H1 (cell line): ENCODE measurements at regions not wholly inside any gene's neighbourhood (a gene's known extent, or its start where the extent isn't known, plus 50 kb on each side); places are given as distances from the start of the nearest gene placed in this dataset.

ENCODE experiments used
- CTCF ChIA-PET: fragments of 300-600 bp; sonication (Branson Sonifier 250); formaldehyde crosslinking; loops from one replicate; lab custom pipeline; 2021; ENCODE audit not compliant: partially characterized antibody; lab: Charles Lee
- POLR2A ChIA-PET: fragments of 300-600 bp; sonication (Branson Sonifier 250); formaldehyde crosslinking; loops from one replicate; lab custom pipeline; 2021; ENCODE audit warnings: inconsistent platforms; ENCODE audit not compliant: partially characterized antibody; lab: Charles Lee
- DNase-seq, 2 experiments: peaks; one replicate each; pipeline versions ENCODE4 v3.0.0 to v3.0.0-alpha.2; 2010 to 2022; ENCODE audit warnings: low spot score in 2 of 2, low read depth in 1 of 2, mixed read lengths in 1 of 2
- FAIRE-seq: peaks from 2 replicates; lab custom pipeline; 2011; peaks lifted over from hg19 to GRCh38; lab: Jason Lieb, UNC
- H2AFZ ChIP-seq: 2 replicates; pipeline ENCODE4 v1.8.1; 2012; ENCODE audit warnings: low read length, inconsistent platforms
- H2AK5ac ChIP-seq: 2 replicates; pipeline ENCODE4 v1.6.1; 2013; ENCODE audit warnings: low read depth, low read length
- H2BK120ac ChIP-seq: replicated peaks from 2 replicates; pipeline ENCODE3; 2013; ENCODE audit warnings: low read depth, low read length, inconsistent platforms
- H2BK12ac ChIP-seq: 2 replicates; pipeline ENCODE4 v1.6.1; 2013; ENCODE audit warnings: low read depth, low read length
- H2BK15ac ChIP-seq: 2 replicates; pipeline ENCODE4 v1.6.1; 2013; ENCODE audit warnings: low read length
- H2BK20ac ChIP-seq: 2 replicates; pipeline ENCODE4 v1.6.1; 2013; ENCODE audit warnings: low read length
- H2BK5ac ChIP-seq: 2 replicates; pipeline ENCODE4 v1.6.1; 2013; ENCODE audit warnings: low read depth, low read length
- H3K14ac ChIP-seq: 2 replicates; pipeline ENCODE4 v1.6.1; 2013; ENCODE audit warnings: inconsistent platforms; ENCODE audit not compliant: insufficient read length
- H3K18ac ChIP-seq: 2 replicates; pipeline ENCODE4 v1.6.1; 2013; ENCODE audit warnings: low read length; ENCODE audit errors: extremely low read depth
- H3K23ac ChIP-seq: 2 replicates; pipeline ENCODE4 v1.6.1; 2013; ENCODE audit warnings: inconsistent platforms; ENCODE audit not compliant: insufficient read length
- H3K23me2 ChIP-seq: 2 replicates; pipeline ENCODE4 v1.6.1; 2013; ENCODE audit warnings: low read depth, low read length
- H3K27ac ChIP-seq: 2 replicates; pipeline ENCODE4 v1.6.1; 2011; ENCODE audit warnings: low read depth, low read length, inconsistent platforms
- H3K27me3 ChIP-seq, 4 experiments: replicated peaks in 1 of 4; 1 replicate in 1 of 4; 2 replicates in 3 of 4; pipeline versions ENCODE4 v1.6.1 to v1.8.1; 2011 to 2013; ENCODE audit warnings: low read length in 3 of 4, mild to moderate bottlenecking in 3 of 4, inconsistent platforms in 2 of 4, mixed read lengths in 2 of 4, moderate library complexity in 1 of 4; ENCODE audit not compliant: control insufficient read depth in 3 of 4, insufficient read depth in 3 of 4; ENCODE audit errors: extremely low read depth in 1 of 4
- H3K36me3 ChIP-seq, 4 experiments: 2 replicates each; pipeline versions ENCODE4 v1.6.1 to v1.8.1; 2011 to 2013; ENCODE audit warnings: mild to moderate bottlenecking in 4 of 4, low read length in 3 of 4, moderate library complexity in 2 of 4, control low read depth in 1 of 4, inconsistent platforms in 1 of 4; ENCODE audit not compliant: insufficient read depth in 4 of 4, control insufficient read depth in 2 of 4
- H3K4ac ChIP-seq: replicated peaks from 2 replicates; pipeline ENCODE3; 2013; ENCODE audit warnings: low read length, low read depth, mixed read lengths, inconsistent platforms; ENCODE audit not compliant: insufficient read length
- H3K4me1 ChIP-seq, 4 experiments: replicated peaks in 1 of 4; 1 replicate in 1 of 4; 2 replicates in 3 of 4; pipeline versions ENCODE4 v1.6.1 to v1.8.1; 2011 to 2013; ENCODE audit warnings: low read length in 3 of 4, inconsistent platforms in 2 of 4, mixed read lengths in 1 of 4; ENCODE audit not compliant: insufficient read depth in 4 of 4, control insufficient read depth in 3 of 4
- H3K4me2 ChIP-seq, 2 experiments: 2 replicates each; pipeline versions ENCODE4 v1.6.1 to v1.8.1; 2011 to 2013; ENCODE audit warnings: low read depth in 2 of 2, low read length in 2 of 2, control low read depth in 1 of 2, inconsistent platforms in 1 of 2, mild to moderate bottlenecking in 1 of 2; ENCODE audit not compliant: insufficient read depth in 1 of 2
- H3K4me3 ChIP-seq, 4 experiments: fragments of 200-600, 300-600 bp in 1 of 4; sonication (generic), shearing (Covaris generic), sonication (Bioruptor Twin) in 1 of 4; 2 replicates each; pipeline versions ENCODE4 v1.5.1 to v1.8.1; 2011 to 2016; ENCODE audit warnings: low read length in 4 of 4, low read depth in 3 of 4, control low read depth in 2 of 4, inconsistent platforms in 2 of 4, mild to moderate bottlenecking in 2 of 4, mixed read lengths in 1 of 4, moderate library complexity in 1 of 4; ENCODE audit not compliant: insufficient read depth in 2 of 4; ENCODE audit errors: extremely low read depth in 1 of 4
- H3K56ac ChIP-seq: replicated peaks from 2 replicates; pipeline ENCODE3; 2013; ENCODE audit warnings: low read depth, mild to moderate bottlenecking, mixed read lengths, low read length, inconsistent platforms; ENCODE audit not compliant: insufficient read length
- H3K79me1 ChIP-seq: 2 replicates; pipeline ENCODE4 v1.6.1; 2013; ENCODE audit warnings: low read depth, low read length, control low read depth
- H3K79me2 ChIP-seq, 2 experiments: 2 replicates each; pipeline versions ENCODE4 v1.6.1 to v1.8.1; 2012 to 2013; ENCODE audit warnings: low read length in 2 of 2, mild to moderate bottlenecking in 2 of 2, inconsistent platforms in 1 of 2; ENCODE audit not compliant: insufficient read depth in 2 of 2, control insufficient read depth in 1 of 2
- H3K9ac ChIP-seq, 4 experiments: replicated peaks in 1 of 4; 1 replicate in 1 of 4; 2 replicates in 3 of 4; pipeline versions ENCODE4 v1.6.1 to v1.8.1; 2011 to 2013; ENCODE audit warnings: low read depth in 3 of 4, low read length in 3 of 4, control low read depth in 2 of 4, mild to moderate bottlenecking in 2 of 4, moderate library complexity in 2 of 4, inconsistent platforms in 1 of 4; ENCODE audit errors: extremely low read depth in 1 of 4
- H3K9me3 ChIP-seq, 2 experiments: 2 replicates each; pipeline versions ENCODE4 v1.6.1 to v1.8.1; 2012 to 2013; ENCODE audit warnings: mild to moderate bottlenecking in 2 of 2, moderate library complexity in 2 of 2, control low read depth in 1 of 2, inconsistent platforms in 1 of 2, low read depth in 1 of 2, low read length in 1 of 2, mixed read lengths in 1 of 2; ENCODE audit not compliant: insufficient read depth in 2 of 2
- H4K20me1 ChIP-seq, 2 experiments: replicated peaks in 1 of 2; 2 replicates each; pipeline versions ENCODE3 to v1.8.1; 2011 to 2013; ENCODE audit warnings: inconsistent platforms in 2 of 2, low read length in 2 of 2, mild to moderate bottlenecking in 1 of 2; ENCODE audit not compliant: insufficient read depth in 2 of 2, control insufficient read depth in 1 of 2
- H4K5ac ChIP-seq: 2 replicates; pipeline ENCODE4 v1.6.1; 2013; ENCODE audit warnings: low read length, low read depth, mixed read lengths, inconsistent platforms; ENCODE audit not compliant: insufficient read length
- H4K8ac ChIP-seq: 2 replicates; pipeline ENCODE4 v1.8.0; 2013; ENCODE audit warnings: mild to moderate bottlenecking, moderate library complexity, low read length, inconsistent platforms; ENCODE audit not compliant: insufficient read depth; ENCODE audit errors: extremely low read depth
- H4K91ac ChIP-seq: replicated peaks from 2 replicates; pipeline ENCODE3; 2013; ENCODE audit warnings: low read length, mixed read lengths, inconsistent platforms; ENCODE audit not compliant: insufficient read length
- BCL11A ChIP-seq, 2 experiments: IDR thresholded peaks; one replicate each; pipeline ENCODE4 v1.6.1; 2011; ENCODE audit warnings: low read depth in 2 of 2, low read length in 2 of 2, mild to moderate bottlenecking in 2 of 2
- JUND ChIP-seq: IDR thresholded peaks from 2 replicates; pipeline ENCODE4 v1.6.1; 2011; ENCODE audit warnings: mild to moderate bottlenecking, improper control_type of control experiment, low read length
- KDM1A ChIP-seq: fragments of 200-600, 300-600 bp; sonication (generic); IDR thresholded peaks from 2 replicates; pipeline ENCODE4 v1.7.1; 2016; ENCODE audit warnings: mild to moderate bottlenecking, low read length, borderline replicate concordance
- MAFK ChIP-seq: IDR thresholded peaks from 2 replicates; pipeline ENCODE4 v1.6.1; 2012; ENCODE audit warnings: low read depth, mild to moderate bottlenecking, improper control_type of control experiment, low read length
- POLR2AphosphoS5 ChIP-seq: IDR thresholded peaks from 2 replicates; pipeline ENCODE4 v1.6.1; 2011; ENCODE audit warnings: low read depth, low read length
- SIX5 ChIP-seq: IDR thresholded peaks from 2 replicates; pipeline ENCODE4 v1.6.1; 2011; ENCODE audit warnings: mild to moderate bottlenecking, low read depth, low read length
- TEAD4 ChIP-seq: IDR thresholded peaks from 2 replicates; pipeline ENCODE4 v1.6.1; 2012; ENCODE audit warnings: low read depth, low read length, inconsistent platforms, mixed read lengths
- ZNF274 ChIP-seq: IDR thresholded peaks from 2 replicates; pipeline ENCODE4 v1.7.0; 2012; ENCODE audit warnings: low read length, borderline replicate concordance; ENCODE audit errors: extremely low read depth
- WGBS, 2 experiments: shearing (Covaris generic) in 1 of 2; methylation state at CpG; one replicate each; pipeline versions ENCODE4 v1.1.6 to v1.1.7; 2013 to 2015; ENCODE audit warnings: low lambda C conversion rate in 2 of 2, mixed read lengths in 2 of 2, inconsistent platforms in 1 of 2, low coverage in 1 of 2, missing lambda C conversion rate in 1 of 2; ENCODE audit not compliant: insufficient replicate concordance in 2 of 2, insufficient coverage in 1 of 2, insufficient read length in 1 of 2; ENCODE audit errors: extremely low coverage in 1 of 2, missing lambda C conversion rate in 1 of 2; 5-methylcytosine and 5-hydroxymethylcytosine counted together
- TF ChIP-seq, protein P1 (sequence below): IDR thresholded peaks from 2 replicates; pipeline ENCODE4 v1.6.1; 2012; ENCODE audit warnings: low read length, inconsistent platforms
- TF ChIP-seq, protein P2 (sequence below): IDR thresholded peaks from 2 replicates; pipeline ENCODE4 v1.6.1; 2011; ENCODE audit warnings: low read depth, mild to moderate bottlenecking, low read length; ENCODE audit not compliant: insufficient read depth

DNA sequence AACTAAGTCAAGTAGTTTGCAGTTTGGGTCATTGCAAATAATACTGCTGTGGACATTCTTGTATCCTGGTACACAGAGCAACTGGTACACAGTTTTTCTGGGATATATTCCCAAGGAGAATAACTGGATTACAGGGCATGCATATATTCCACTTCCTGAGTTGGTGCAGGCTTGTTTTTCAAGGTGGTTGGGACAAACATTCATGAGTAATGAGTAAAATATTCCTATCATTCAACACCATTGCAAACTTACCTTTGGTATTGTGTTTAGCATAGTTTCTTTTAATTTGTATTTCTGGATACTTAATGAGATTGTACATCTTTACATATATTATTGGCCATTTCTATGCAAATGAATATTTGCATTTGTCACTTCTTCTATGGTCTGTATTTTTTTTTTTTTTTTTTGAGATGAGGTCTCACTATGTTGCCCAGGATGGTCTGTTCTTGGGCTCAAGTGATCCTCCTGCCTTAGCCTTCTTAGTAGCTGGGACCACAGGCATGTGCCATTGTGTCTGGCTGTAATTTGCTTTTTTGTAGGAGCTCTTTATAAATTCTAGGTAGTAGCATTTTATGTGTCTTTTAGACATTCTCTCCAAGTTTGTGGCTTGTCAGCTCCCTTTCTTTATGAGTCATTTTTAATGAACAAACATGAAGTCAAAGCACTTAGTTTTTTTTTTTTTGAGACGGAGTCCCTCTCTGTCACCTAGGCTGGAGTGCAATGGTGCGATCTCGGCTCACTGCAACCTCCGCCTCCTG is 158.7 kb downstream of the SOX4 start:
- Histone ChIP-seq H4K91ac (no peak overlapping the region), H3K56ac (no peak overlapping the region), H2BK15ac (no peak overlapping the region), H3K36me3 (peaks cover 0 to 13% (median 2%) of the 10 kb centered on the region in 4 experiments; a peak in 3 of 8 replicates), H2BK5ac (no peak overlapping the region), H3K4me3 (no peak overlapping the region), H3K27me3 (no peaks in the 10 kb centered on the region), H3K23me2 (peaks cover under 1% of the 10 kb centered on the region; the same call in 1 of the 2 replicates), H2AK5ac (no peak overlapping the region), H3K4me1 (peaks cover 0 to 40% (median 28%) of the 10 kb centered on the region in 4 experiments; a peak in 6 of 7 replicates), H3K79me1 (peaks cover 6% of the 10 kb centered on the region; the same call in 1 of the 2 replicates), H3K18ac (no peak overlapping the region), H3K14ac (no peak overlapping the region), H3K27ac (no peak overlapping the region), H3K9me3 (no peaks in the 10 kb centered on the region), H3K4ac (no peak overlapping the region), H2BK12ac (no peak overlapping the region), H2BK120ac (no peak overlapping the region), H3K79me2 (peaks cover 21 to 98% of the 10 kb centered on the region in 2 experiments), H2BK20ac (no peak overlapping the region), H3K4me2 (0 out of 4 replicates have a peak overlapping the region, but pooled peaks of 1 of the 2 experiments have one; percentile 42), H2AFZ (no peak overlapping the region), H4K5ac (no peak overlapping the region), H4K8ac (no peak overlapping the region), H3K9ac (no peak overlapping the region), H4K20me1 (peaks cover 2 to 7% of the 10 kb centered on the region in 2 experiments), H3K23ac (no peak overlapping the region)
- FAIRE-seq (no peak), DNase-seq (no peak)
- ChIA-PET POLR2A (interaction anchor here (1.1 to 1.7 kb wide), 3 partner anchors 11 to 159 kb away, joined by 3 to 5 read pairs (median 4); partner anchors contain the start of gene SOX4), CTCF (interaction anchor here (0.6 to 1.2 kb wide), 3 partner anchors 9 to 154 kb away, joined by 3 to 4 read pairs (median 3); no protein-coding TSS in a partner anchor)
- WGBS, 2 experiments: 100% methylated on average over 4 of the region's 4 CpGs; no CpG with 5 or more reads in 1 of the 2 experiments
- no peak for TF ChIP-seq POLR2AphosphoS5
- no peak for TF ChIP-seq ZNF274
- TF ChIP-seq KDM1A: no peak
- TF ChIP-seq JUND: no peak
- TF ChIP-seq MAFK: no peak
- TF ChIP-seq TEAD4: no peak
- no peak for TF ChIP-seq SIX5
- TF ChIP-seq, protein P1, sequence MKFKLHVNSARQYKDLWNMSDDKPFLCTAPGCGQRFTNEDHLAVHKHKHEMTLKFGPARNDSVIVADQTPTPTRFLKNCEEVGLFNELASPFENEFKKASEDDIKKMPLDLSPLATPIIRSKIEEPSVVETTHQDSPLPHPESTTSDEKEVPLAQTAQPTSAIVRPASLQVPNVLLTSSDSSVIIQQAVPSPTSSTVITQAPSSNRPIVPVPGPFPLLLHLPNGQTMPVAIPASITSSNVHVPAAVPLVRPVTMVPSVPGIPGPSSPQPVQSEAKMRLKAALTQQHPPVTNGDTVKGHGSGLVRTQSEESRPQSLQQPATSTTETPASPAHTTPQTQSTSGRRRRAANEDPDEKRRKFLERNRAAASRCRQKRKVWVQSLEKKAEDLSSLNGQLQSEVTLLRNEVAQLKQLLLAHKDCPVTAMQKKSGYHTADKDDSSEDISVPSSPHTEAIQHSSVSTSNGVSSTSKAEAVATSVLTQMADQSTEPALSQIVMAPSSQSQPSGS: no peak
- TF ChIP-seq, protein P2, sequence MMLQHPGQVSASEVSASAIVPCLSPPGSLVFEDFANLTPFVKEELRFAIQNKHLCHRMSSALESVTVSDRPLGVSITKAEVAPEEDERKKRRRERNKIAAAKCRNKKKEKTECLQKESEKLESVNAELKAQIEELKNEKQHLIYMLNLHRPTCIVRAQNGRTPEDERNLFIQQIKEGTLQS: no peak
- TF ChIP-seq BCL11A (IDR thresholded peaks at IDR 0.05; ENCODE audit: low read depth in 2 of 2, low read length in 2 of 2): no peak
